ENCODE measurements at regions not wholly inside any gene's neighbourhood (a gene's known extent, or its start where the extent isn't known, plus 50 kb on each side); places are given as distances from the start of the nearest gene placed in this dataset.

DNA sequence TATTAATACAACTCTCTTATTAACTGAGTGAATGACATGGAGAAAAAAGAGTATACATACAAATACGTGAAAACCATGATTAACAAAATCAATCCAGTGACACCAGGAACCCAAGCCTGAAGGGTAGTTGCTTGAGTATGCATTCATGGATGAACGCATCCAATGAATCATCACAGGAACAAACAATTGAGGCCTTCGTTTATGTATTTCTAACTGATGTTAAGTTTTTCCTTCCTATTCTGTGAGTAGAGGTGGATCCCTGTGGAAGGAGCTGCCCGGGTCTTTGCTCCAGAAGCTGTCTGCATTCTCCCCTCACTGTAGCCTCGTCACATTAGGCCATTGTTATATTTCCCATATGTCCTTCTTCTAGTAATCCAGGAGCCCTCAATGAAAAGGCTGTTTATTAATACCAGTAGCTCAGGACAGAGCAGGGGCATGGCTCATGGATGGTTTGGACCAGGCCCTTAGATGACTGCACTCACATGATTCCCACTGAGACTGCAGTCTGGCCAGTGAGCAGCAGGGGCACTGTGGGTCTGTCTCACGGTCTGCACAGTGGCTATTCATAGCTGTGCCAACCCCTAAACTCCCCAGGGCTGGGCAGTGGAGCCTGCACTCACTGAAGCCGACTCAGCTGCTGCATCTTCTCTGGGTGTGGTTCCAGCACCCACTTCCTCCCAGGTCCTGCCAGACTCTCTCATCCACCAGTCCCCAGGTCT lies 128.1 kb upstream of the TOP3B start:
- Histone ChIP-seq H2AFZ (ENCODE audit: low read depth, low read length) (no peak overlapping the region), H3K27me3 (ENCODE audit: insufficient read depth, low read depth, low read length) (no peaks in the 10 kb centered on the region), H3K27ac (ENCODE audit: low read length) (no peak overlapping the region)

GRCh38 chr22:22109693-22110466 lies 127.3 kb upstream of the TOP3B start:
- H3K4me3 ChIP-seq (ENCODE audit: low read length), result no peak overlapping the region
- H3K36me3 ChIP-seq (ENCODE audit: insufficient read depth, low read length), result no peaks in the 10 kb centered on the region
- H3K9ac ChIP-seq (ENCODE audit: low read length), result no peak overlapping the region
- no peak overlapping the region for H2AFZ ChIP-seq (ENCODE audit: low read depth, low read length)
- H3K27ac ChIP-seq (ENCODE audit: low read length), result no peak overlapping the region
- H3F3A ChIP-seq (ENCODE audit: insufficient read depth, low read length, poor library complexity, severe bottlenecking), result no peaks in the 10 kb centered on the region
- no peak overlapping the region for H3K4me2 ChIP-seq (ENCODE audit: low read length)
- H3K9me3 ChIP-seq (ENCODE audit: low read length), result no peaks in the 10 kb centered on the region
- no peaks in the 10 kb centered on the region for H3K9me2 ChIP-seq (ENCODE audit: insufficient read depth, low read length)
- H4K20me1 ChIP-seq (ENCODE audit: insufficient read depth), result no peaks in the 10 kb centered on the region
- TF ChIP-seq TAF1 (IDR thresholded peaks at IDR 0.05; ENCODE audit: low read depth) (no peak), POLR2AphosphoS5 (IDR thresholded peaks at IDR 0.05) (no peak), MXI1 (conservative IDR thresholded peaks at IDR 0.05; ENCODE audit: poor library complexity, severe bottlenecking) (no peak), EZH2 (IDR thresholded peaks at IDR 0.05; ENCODE audit: borderline replicate concordance, insufficient read depth, low read length, poor library complexity, severe bottlenecking) (no peak)
- TF ChIP-seq, protein P1, sequence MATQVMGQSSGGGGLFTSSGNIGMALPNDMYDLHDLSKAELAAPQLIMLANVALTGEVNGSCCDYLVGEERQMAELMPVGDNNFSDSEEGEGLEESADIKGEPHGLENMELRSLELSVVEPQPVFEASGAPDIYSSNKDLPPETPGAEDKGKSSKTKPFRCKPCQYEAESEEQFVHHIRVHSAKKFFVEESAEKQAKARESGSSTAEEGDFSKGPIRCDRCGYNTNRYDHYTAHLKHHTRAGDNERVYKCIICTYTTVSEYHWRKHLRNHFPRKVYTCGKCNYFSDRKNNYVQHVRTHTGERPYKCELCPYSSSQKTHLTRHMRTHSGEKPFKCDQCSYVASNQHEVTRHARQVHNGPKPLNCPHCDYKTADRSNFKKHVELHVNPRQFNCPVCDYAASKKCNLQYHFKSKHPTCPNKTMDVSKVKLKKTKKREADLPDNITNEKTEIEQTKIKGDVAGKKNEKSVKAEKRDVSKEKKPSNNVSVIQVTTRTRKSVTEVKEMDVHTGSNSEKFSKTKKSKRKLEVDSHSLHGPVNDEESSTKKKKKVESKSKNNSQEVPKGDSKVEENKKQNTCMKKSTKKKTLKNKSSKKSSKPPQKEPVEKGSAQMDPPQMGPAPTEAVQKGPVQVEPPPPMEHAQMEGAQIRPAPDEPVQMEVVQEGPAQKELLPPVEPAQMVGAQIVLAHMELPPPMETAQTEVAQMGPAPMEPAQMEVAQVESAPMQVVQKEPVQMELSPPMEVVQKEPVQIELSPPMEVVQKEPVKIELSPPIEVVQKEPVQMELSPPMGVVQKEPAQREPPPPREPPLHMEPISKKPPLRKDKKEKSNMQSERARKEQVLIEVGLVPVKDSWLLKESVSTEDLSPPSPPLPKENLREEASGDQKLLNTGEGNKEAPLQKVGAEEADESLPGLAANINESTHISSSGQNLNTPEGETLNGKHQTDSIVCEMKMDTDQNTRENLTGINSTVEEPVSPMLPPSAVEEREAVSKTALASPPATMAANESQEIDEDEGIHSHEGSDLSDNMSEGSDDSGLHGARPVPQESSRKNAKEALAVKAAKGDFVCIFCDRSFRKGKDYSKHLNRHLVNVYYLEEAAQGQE (IDR thresholded peaks at IDR 0.05; ENCODE audit: borderline replicate concordance), result no peak
- TF ChIP-seq, protein P2, sequence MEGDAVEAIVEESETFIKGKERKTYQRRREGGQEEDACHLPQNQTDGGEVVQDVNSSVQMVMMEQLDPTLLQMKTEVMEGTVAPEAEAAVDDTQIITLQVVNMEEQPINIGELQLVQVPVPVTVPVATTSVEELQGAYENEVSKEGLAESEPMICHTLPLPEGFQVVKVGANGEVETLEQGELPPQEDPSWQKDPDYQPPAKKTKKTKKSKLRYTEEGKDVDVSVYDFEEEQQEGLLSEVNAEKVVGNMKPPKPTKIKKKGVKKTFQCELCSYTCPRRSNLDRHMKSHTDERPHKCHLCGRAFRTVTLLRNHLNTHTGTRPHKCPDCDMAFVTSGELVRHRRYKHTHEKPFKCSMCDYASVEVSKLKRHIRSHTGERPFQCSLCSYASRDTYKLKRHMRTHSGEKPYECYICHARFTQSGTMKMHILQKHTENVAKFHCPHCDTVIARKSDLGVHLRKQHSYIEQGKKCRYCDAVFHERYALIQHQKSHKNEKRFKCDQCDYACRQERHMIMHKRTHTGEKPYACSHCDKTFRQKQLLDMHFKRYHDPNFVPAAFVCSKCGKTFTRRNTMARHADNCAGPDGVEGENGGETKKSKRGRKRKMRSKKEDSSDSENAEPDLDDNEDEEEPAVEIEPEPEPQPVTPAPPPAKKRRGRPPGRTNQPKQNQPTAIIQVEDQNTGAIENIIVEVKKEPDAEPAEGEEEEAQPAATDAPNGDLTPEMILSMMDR (IDR thresholded peaks at IDR 0.05; ENCODE audit: poor library complexity, severe bottlenecking), result peak; percentile 48
- H3K79me2 ChIP-seq (replicated peaks; ENCODE audit: insufficient read depth, low read length), result no peaks in the 10 kb centered on the region
- H3K27me3 ChIP-seq (ENCODE audit: insufficient read depth, low read depth, low read length), result no peaks in the 10 kb centered on the region

More for the DNA sequence above, 128.1 kb upstream of the TOP3B start:
- no peaks in the 10 kb centered on the region for H3K79me2 ChIP-seq (replicated peaks; ENCODE audit: insufficient read depth, low read length)
- no peaks in the 10 kb centered on the region for H4K20me1 ChIP-seq (ENCODE audit: insufficient read depth)
- no peak for TF ChIP-seq RAD21 (conservative IDR thresholded peaks at IDR 0.05)
- no peak for TF ChIP-seq EP300 (conservative IDR thresholded peaks at IDR 0.05; ENCODE audit: poor library complexity, severe bottlenecking)
- TF ChIP-seq, protein P2 (IDR thresholded peaks at IDR 0.05; ENCODE audit: poor library complexity, severe bottlenecking), result peak; percentile 25
- TF ChIP-seq, protein P1 (IDR thresholded peaks at IDR 0.05; ENCODE audit: borderline replicate concordance), result no peak
- no peak for TF ChIP-seq EZH2 (IDR thresholded peaks at IDR 0.05; ENCODE audit: borderline replicate concordance, insufficient read depth, low read length, poor library complexity, severe bottlenecking)
- no peak for TF ChIP-seq SMC3 (conservative IDR thresholded peaks at IDR 0.05; ENCODE audit: poor library complexity)
- no peak overlapping the region for H3K4me2 ChIP-seq (ENCODE audit: low read length)
- no peaks in the 10 kb centered on the region for H3K9me3 ChIP-seq (ENCODE audit: low read length)
- H3K36me3 ChIP-seq (ENCODE audit: insufficient read depth, low read length), result no peaks in the 10 kb centered on the region
- no peaks in the 10 kb centered on the region for H3F3A ChIP-seq (ENCODE audit: insufficient read depth, low read length, poor library complexity, severe bottlenecking)
- no peak overlapping the region for H3K4me3 ChIP-seq (ENCODE audit: low read length)
- no peaks in the 10 kb centered on the region for H3K9me2 ChIP-seq (ENCODE audit: insufficient read depth, low read length)
- H3K9ac ChIP-seq (ENCODE audit: low read length), result no peak overlapping the region
